NT2/D1 (cell line): ENCODE measurements at regions not wholly inside any gene's neighbourhood (a gene's known extent, or its start where the extent isn't known, plus 50 kb on each side); places are given as distances from the start of the nearest gene placed in this dataset.

Source experiments
- YY1 ChIP-seq: IDR thresholded peaks from 2 replicates; pipeline ENCODE4 v1.6.1; 2011; ENCODE audit not compliant: insufficient read length, insufficient read depth
- ZNF274 ChIP-seq: IDR thresholded peaks from 2 replicates; pipeline ENCODE4 v1.6.1; 2011; ENCODE audit warnings: mild to moderate bottlenecking, low read depth, low read length

DNA sequence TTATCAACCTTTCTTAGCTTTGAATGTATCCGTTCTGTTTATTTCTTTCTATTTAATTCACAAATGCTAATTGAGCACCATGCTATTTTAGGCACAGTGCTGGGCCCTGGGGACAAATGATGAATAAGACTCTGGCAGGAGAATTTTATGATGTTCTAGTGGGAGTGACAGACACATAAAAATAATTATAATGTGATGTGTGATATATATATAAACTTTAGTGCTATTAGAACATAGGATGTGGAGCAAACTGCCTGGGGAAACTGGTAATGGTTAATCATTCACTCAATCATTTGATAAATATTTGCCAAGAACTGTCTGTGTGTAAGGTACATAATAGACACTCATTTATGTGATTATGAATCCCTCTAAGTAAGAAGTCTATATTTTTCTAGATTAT, 50.7 kb upstream of the FRY start:
- no peak for TF ChIP-seq ZNF274
- TF ChIP-seq YY1 = no peak
